ENCODE measurements at regions not wholly inside any gene's neighbourhood (a gene's known extent, or its start where the extent isn't known, plus 50 kb on each side); places are given as distances from the start of the nearest gene placed in this dataset.
"Not testable (repeated sequence)": the region's sequence is repeated elsewhere in the genome, so short reads cannot be mapped to it uniquely, and the experiment has no call there.

GRCh38 chr4:34412911-34413310 lies 1831.4 kb downstream of the ARAP2 start:
- no peaks in the 10 kb centered on the region for H3K4me1 Mint-ChIP-seq (ENCODE audit: unreplicated experiment)
- peaks cover 7% of the 10 kb centered on the region for H3K9me3 Mint-ChIP-seq (ENCODE audit: unreplicated experiment)
- TF ChIP-seq CTCF (IDR thresholded peaks at IDR 0.05; ENCODE audit: unreplicated experiment) = no peak
- H3K4me3 Mint-ChIP-seq (ENCODE audit: unreplicated experiment) = no peak overlapping the region
- no peaks in the 10 kb centered on the region for H3K27me3 Mint-ChIP-seq (ENCODE audit: unreplicated experiment)
- no peak for DNase-seq (ENCODE audit: low spot score)
- no peak overlapping the region for H3K27ac Mint-ChIP-seq (ENCODE audit: unreplicated experiment)
- no peaks in the 10 kb centered on the region for H3K36me3 Mint-ChIP-seq (ENCODE audit: low read depth, unreplicated experiment)

GRCh38 chr4:34417160-34417559 lies 1827.2 kb downstream of the ARAP2 start:
- Mint-ChIP-seq H3K27ac (ENCODE audit: unreplicated experiment) (no peak overlapping the region), H3K4me3 (ENCODE audit: unreplicated experiment) (no peak overlapping the region), H3K27me3 (ENCODE audit: unreplicated experiment) (no peaks in the 10 kb centered on the region), H3K36me3 (ENCODE audit: low read depth, unreplicated experiment) (no peaks in the 10 kb centered on the region), H3K9me3 (ENCODE audit: unreplicated experiment) (peaks cover 2% of the 10 kb centered on the region), H3K4me1 (ENCODE audit: unreplicated experiment) (no peaks in the 10 kb centered on the region)
- no peak for DNase-seq (ENCODE audit: low spot score)
- TF ChIP-seq CTCF (IDR thresholded peaks at IDR 0.05; ENCODE audit: unreplicated experiment) = no peak

GRCh38 chr4:34419871-34420270 lies 1824.4 kb downstream of the ARAP2 start:
- DNase-seq (ENCODE audit: low spot score) = no peak
- Mint-ChIP-seq H3K27ac (ENCODE audit: unreplicated experiment) (no peak overlapping the region), H3K4me1 (ENCODE audit: unreplicated experiment) (no peaks in the 10 kb centered on the region), H3K9me3 (ENCODE audit: unreplicated experiment) (no peaks in the 10 kb centered on the region), H3K4me3 (ENCODE audit: unreplicated experiment) (no peak overlapping the region), H3K36me3 (ENCODE audit: low read depth, unreplicated experiment) (no peaks in the 10 kb centered on the region), H3K27me3 (ENCODE audit: unreplicated experiment) (no peaks in the 10 kb centered on the region)
- no peak for TF ChIP-seq CTCF (IDR thresholded peaks at IDR 0.05; ENCODE audit: unreplicated experiment)

- H3K9me3 Mint-ChIP-seq (ENCODE audit: unreplicated experiment) = no peaks in the 10 kb centered on the region
- DNase-seq (ENCODE audit: low spot score) = no peak
- no peaks in the 10 kb centered on the region for H3K27me3 Mint-ChIP-seq (ENCODE audit: unreplicated experiment)
- H3K4me1 Mint-ChIP-seq (ENCODE audit: unreplicated experiment) = no peaks in the 10 kb centered on the region
- no peaks in the 10 kb centered on the region for H3K36me3 Mint-ChIP-seq (ENCODE audit: low read depth, unreplicated experiment)
- no peak for TF ChIP-seq CTCF (IDR thresholded peaks at IDR 0.05; ENCODE audit: unreplicated experiment)
- H3K4me3 Mint-ChIP-seq (ENCODE audit: unreplicated experiment) = no peak overlapping the region
- no peak overlapping the region for H3K27ac Mint-ChIP-seq (ENCODE audit: unreplicated experiment)
Measured at GRCh38 chr4:34422472-34423175, 1821.7 kb downstream of the ARAP2 start.

- Mint-ChIP-seq H3K36me3 (ENCODE audit: low read depth, unreplicated experiment) (no peaks in the 10 kb centered on the region), H3K9me3 (ENCODE audit: unreplicated experiment) (no peaks in the 10 kb centered on the region), H3K4me1 (ENCODE audit: unreplicated experiment) (peaks cover 3% of the 10 kb centered on the region), H3K27me3 (ENCODE audit: unreplicated experiment) (peaks cover 1% of the 10 kb centered on the region), H3K4me3 (ENCODE audit: unreplicated experiment) (no peak overlapping the region), H3K27ac (ENCODE audit: unreplicated experiment) (no peak overlapping the region)
- TF ChIP-seq CTCF (IDR thresholded peaks at IDR 0.05; ENCODE audit: unreplicated experiment) = no peak
- DNase-seq (ENCODE audit: low spot score) = no peak
Measured at GRCh38 chr4:34432706-34433105, 1811.6 kb downstream of the ARAP2 start.

GRCh38 chr4:34434377-34434776 lies 1809.9 kb downstream of the ARAP2 start:
- H3K9me3 Mint-ChIP-seq (ENCODE audit: unreplicated experiment); H3K27me3 Mint-ChIP-seq (ENCODE audit: unreplicated experiment); H3K36me3 Mint-ChIP-seq (ENCODE audit: low read depth, unreplicated experiment); DNase-seq (ENCODE audit: low spot score); H3K4me1 Mint-ChIP-seq (ENCODE audit: unreplicated experiment); H3K4me3 Mint-ChIP-seq (ENCODE audit: unreplicated experiment); H3K27ac Mint-ChIP-seq (ENCODE audit: unreplicated experiment): not testable (repeated sequence)

Measured in endothelial cell (in vitro differentiated cells).